ENCODE measurements at regions not wholly inside any gene's neighbourhood (a gene's known extent, or its start where the extent isn't known, plus 50 kb on each side); places are given as distances from the start of the nearest gene placed in this dataset.

DNA sequence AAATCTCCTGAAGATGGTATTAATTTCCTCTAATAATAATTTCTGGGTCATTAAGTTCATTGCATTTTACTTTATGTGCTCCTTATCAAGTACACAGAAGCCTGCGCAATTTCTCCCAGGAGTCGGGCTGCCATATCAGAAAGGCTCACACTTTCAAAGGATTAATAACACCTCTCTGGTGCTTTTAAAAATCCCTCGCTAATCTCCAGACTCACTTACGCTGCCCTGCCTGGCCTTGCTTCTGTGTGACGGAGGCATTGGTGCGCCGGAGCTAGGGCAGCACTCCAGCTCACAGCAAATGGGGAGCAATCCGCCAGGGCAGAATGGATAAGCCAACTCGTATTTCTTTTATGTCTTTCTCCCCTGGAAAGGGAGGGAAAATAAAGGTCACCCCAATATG is 300.8 kb downstream of the EFNB2 start:
- Histone ChIP-seq H4K20me1 (ENCODE audit: insufficient read depth, low read length) (no peaks in the 10 kb centered on the region), H3K9me2 (ENCODE audit: insufficient read depth, low read length) (no peaks in the 10 kb centered on the region), H3K36me3 (ENCODE audit: insufficient read depth, low read length) (no peaks in the 10 kb centered on the region), H3K4me1 (ENCODE audit: insufficient read depth, low read length, poor library complexity, severe bottlenecking) (no peaks in the 10 kb centered on the region), H3K27ac (ENCODE audit: low read depth, low read length, poor library complexity, severe bottlenecking) (no peak overlapping the region), H3K4me2 (ENCODE audit: low read length) (no peak overlapping the region), H3K9me3 (ENCODE audit: low read length) (no peaks in the 10 kb centered on the region), H3K4me3 (ENCODE audit: low read depth, low read length, poor library complexity, severe bottlenecking) (no peak overlapping the region), H3K79me2 (ENCODE audit: insufficient read depth, low read depth, low read length) (no peaks in the 10 kb centered on the region), H2AFZ (ENCODE audit: low read length) (no peak overlapping the region)
- intact Hi-C loops (cut with micrococcal nuclease; ENCODE audit: unreplicated experiment) = no loop called here
- no peak for DNase-seq (ENCODE audit: low spot score)
- ChIA-PET CTCF (ENCODE audit: unreplicated experiment) (no interaction called here), POLR2A (interaction anchor here (0.6 kb wide), 1 partner anchor 110 kb away, joined by 3 read pairs; no protein-coding TSS in a partner anchor)
- no TSS peak for BruUV-seq (replicated peaks)
- no peak for TF ChIP-seq EZH2phosphoT487 (IDR thresholded peaks at IDR 0.05; ENCODE audit: borderline replicate concordance, low read depth, low read length)
- TF ChIP-seq, protein P1, sequence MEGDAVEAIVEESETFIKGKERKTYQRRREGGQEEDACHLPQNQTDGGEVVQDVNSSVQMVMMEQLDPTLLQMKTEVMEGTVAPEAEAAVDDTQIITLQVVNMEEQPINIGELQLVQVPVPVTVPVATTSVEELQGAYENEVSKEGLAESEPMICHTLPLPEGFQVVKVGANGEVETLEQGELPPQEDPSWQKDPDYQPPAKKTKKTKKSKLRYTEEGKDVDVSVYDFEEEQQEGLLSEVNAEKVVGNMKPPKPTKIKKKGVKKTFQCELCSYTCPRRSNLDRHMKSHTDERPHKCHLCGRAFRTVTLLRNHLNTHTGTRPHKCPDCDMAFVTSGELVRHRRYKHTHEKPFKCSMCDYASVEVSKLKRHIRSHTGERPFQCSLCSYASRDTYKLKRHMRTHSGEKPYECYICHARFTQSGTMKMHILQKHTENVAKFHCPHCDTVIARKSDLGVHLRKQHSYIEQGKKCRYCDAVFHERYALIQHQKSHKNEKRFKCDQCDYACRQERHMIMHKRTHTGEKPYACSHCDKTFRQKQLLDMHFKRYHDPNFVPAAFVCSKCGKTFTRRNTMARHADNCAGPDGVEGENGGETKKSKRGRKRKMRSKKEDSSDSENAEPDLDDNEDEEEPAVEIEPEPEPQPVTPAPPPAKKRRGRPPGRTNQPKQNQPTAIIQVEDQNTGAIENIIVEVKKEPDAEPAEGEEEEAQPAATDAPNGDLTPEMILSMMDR (conservative IDR thresholded peaks at IDR 0.05; ENCODE audit: low read length) = no peak

DNA sequence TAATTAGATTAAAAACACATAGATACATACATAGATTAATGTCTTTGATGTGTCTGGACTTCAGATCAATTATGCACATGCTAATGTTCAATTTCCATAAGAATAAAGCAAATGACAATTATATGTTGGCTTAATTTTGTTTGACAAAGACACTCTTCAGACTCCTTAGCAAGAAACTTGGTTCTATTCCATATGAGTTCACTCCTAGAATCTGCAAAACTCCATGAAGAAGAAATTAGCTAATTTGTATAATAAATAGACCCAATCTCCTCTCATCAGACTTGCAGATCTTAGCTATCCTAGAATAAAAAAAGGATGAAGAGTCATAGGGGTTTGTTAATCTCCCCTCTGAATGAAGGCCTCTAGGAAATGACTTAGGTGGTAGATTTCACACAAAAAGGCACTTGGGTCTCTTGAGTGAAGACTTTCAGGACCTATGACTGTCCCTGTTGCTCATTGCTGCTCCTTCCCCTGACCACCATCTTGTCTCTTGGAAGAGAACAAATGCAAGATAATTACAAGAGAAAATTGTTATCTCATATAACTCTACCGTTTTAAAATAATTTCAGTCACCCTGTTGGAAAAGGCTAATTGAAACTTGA is 302.2 kb downstream of the EFNB2 start:
- H3K4me1 ChIP-seq (ENCODE audit: insufficient read depth, low read length, poor library complexity, severe bottlenecking) = no peaks in the 10 kb centered on the region
- no peak for DNase-seq (ENCODE audit: low spot score)
- H3K27ac ChIP-seq (ENCODE audit: low read depth, low read length, poor library complexity, severe bottlenecking) = no peak overlapping the region
- H4K20me1 ChIP-seq (ENCODE audit: insufficient read depth, low read length) = no peaks in the 10 kb centered on the region
- H2AFZ ChIP-seq (ENCODE audit: low read length) = no peak overlapping the region
- H3K9me2 ChIP-seq (ENCODE audit: insufficient read depth, low read length) = no peaks in the 10 kb centered on the region
- POLR2A ChIA-PET = no interaction called here
- CTCF ChIA-PET (ENCODE audit: unreplicated experiment) = no interaction called here
- no peak overlapping the region for H3K4me3 ChIP-seq (ENCODE audit: low read depth, low read length, poor library complexity, severe bottlenecking)
- no peaks in the 10 kb centered on the region for H3K36me3 ChIP-seq (ENCODE audit: insufficient read depth, low read length)
- no peaks in the 10 kb centered on the region for H3K9me3 ChIP-seq (ENCODE audit: low read length)
- intact Hi-C loops (cut with micrococcal nuclease; ENCODE audit: unreplicated experiment) = no loop called here
- H3K4me2 ChIP-seq (ENCODE audit: low read length) = no peak overlapping the region
- BruUV-seq (replicated peaks) = no TSS peak
- H3K79me2 ChIP-seq (ENCODE audit: insufficient read depth, low read depth, low read length) = no peaks in the 10 kb centered on the region
- TF ChIP-seq, protein P1 (conservative IDR thresholded peaks at IDR 0.05; ENCODE audit: low read length) = no peak
- no peak for TF ChIP-seq EZH2phosphoT487 (IDR thresholded peaks at IDR 0.05; ENCODE audit: borderline replicate concordance, low read depth, low read length)

DNA sequence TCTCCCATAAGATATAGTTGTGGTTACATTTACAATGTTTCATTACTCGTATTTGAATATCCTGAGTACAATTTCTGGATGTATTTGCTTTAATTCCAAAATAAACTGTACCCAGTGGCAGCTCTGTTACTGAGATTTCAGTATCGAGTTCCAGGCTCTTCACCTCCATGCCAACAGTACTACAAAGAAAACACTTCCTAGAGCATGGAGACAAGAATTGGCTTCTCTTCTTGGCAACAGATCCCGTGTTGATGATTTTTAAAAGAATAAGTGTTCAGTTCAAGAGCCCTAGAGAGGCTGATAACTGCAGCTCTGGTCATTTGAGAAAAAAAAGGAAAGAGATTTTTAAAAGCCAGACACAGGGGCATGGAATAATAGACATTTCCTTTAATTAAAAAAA is 302.8 kb downstream of the EFNB2 start:
- intact Hi-C loops (cut with micrococcal nuclease; ENCODE audit: unreplicated experiment) = no loop called here
- no TSS peak for BruUV-seq (replicated peaks)
- no peak for DNase-seq (ENCODE audit: low spot score)
- H3K79me2 ChIP-seq (ENCODE audit: insufficient read depth, low read depth, low read length) = no peaks in the 10 kb centered on the region
- ChIA-PET POLR2A (no interaction called here), CTCF (ENCODE audit: unreplicated experiment) (no interaction called here)
- H3K9me3 ChIP-seq (ENCODE audit: low read length) = no peaks in the 10 kb centered on the region
- H3K4me2 ChIP-seq (ENCODE audit: low read length) = no peak overlapping the region
- H2AFZ ChIP-seq (ENCODE audit: low read length) = no peak overlapping the region
- H3K9me2 ChIP-seq (ENCODE audit: insufficient read depth, low read length) = no peaks in the 10 kb centered on the region
- H4K20me1 ChIP-seq (ENCODE audit: insufficient read depth, low read length) = no peaks in the 10 kb centered on the region
- no peaks in the 10 kb centered on the region for H3K36me3 ChIP-seq (ENCODE audit: insufficient read depth, low read length)
- TF ChIP-seq, protein P1 (conservative IDR thresholded peaks at IDR 0.05; ENCODE audit: low read length) = no peak
- TF ChIP-seq EZH2phosphoT487 (IDR thresholded peaks at IDR 0.05; ENCODE audit: borderline replicate concordance, low read depth, low read length) = no peak
- H3K27ac ChIP-seq (ENCODE audit: low read depth, low read length, poor library complexity, severe bottlenecking) = no peak overlapping the region
- H3K4me3 ChIP-seq (ENCODE audit: low read depth, low read length, poor library complexity, severe bottlenecking) = no peak overlapping the region
- no peaks in the 10 kb centered on the region for H3K4me1 ChIP-seq (ENCODE audit: insufficient read depth, low read length, poor library complexity, severe bottlenecking)

Measured in OCI-LY7 (cell line).